A549 (cell line): ENCODE measurements at regions not wholly inside any gene's neighbourhood (a gene's known extent, or its start where the extent isn't known, plus 50 kb on each side); places are given as distances from the start of the nearest gene placed in this dataset.

ENCODE experiments used
- ATAC-seq, 2 experiments: fragments of 200-7000 bp in 1 of 2; fragments of >200 bp in 1 of 2; cut with Nextera tagmentation in 1 of 2; cut with Tn5 transposase in 1 of 2; 3 replicates each; pipeline versions ENCODE4 v1.8.0 to v1.9.1; 2018 to 2020; ENCODE audit warnings: mild to moderate bottlenecking in 1 of 2, moderate library complexity in 1 of 2
- CTCF ChIA-PET: fragments of 300-600 bp; sonication (Branson Sonifier 250); formaldehyde crosslinking; extraction: SDS; loops from one replicate; lab custom pipeline; 2021; ENCODE audit warnings: antibody characterized with exemption, inconsistent platforms; lab: Yijun Ruan, JAX
- POLR2A ChIA-PET: fragments of 350-600 bp; formaldehyde crosslinking; extraction: SDS; loops from one replicate; lab custom pipeline; 2021; ENCODE audit warnings: antibody characterized with exemption, inconsistent platforms; lab: Yijun Ruan, JAX
- DNase-seq, 2 experiments: peaks; one replicate each; pipeline versions ENCODE4 v3.0.0 to v3.0.0-alpha.2; 2011 to 2016; ENCODE audit warnings: low read depth in 1 of 2, low spot score in 1 of 2
- FAIRE-seq: peaks from 2 replicates; lab custom pipeline; 2011; peaks lifted over from hg19 to GRCh38; lab: Jason Lieb, UNC
- H3K27ac ChIP-seq, 2 experiments: fragments of >200 bp; sonication (Bioruptor Twin); formaldehyde crosslinking; 3 replicates each; pipeline ENCODE4 v1.5.1; 2016 to 2017
- H3K4me1 ChIP-seq: fragments of >200 bp; sonication (Bioruptor Twin); formaldehyde crosslinking; 3 replicates; pipeline ENCODE4 v1.6.1; 2016
- H3K4me2 ChIP-seq: fragments of >200 bp; sonication (Bioruptor Twin); formaldehyde crosslinking; 3 replicates; pipeline ENCODE4 v1.6.1; 2016
- H3K4me3 ChIP-seq: fragments of >200 bp; sonication (Bioruptor Twin); formaldehyde crosslinking; 3 replicates; pipeline ENCODE4 v1.5.1; 2016
- H3K9me3 ChIP-seq: fragments of >200 bp; sonication (Bioruptor Twin); formaldehyde crosslinking; 3 replicates; pipeline ENCODE4 v1.6.1; 2016
- CBX2 ChIP-seq: fragments of 200-600 bp; sonication (generic); IDR thresholded peaks from 2 replicates; pipeline ENCODE4 v1.6.1; 2016; ENCODE audit warnings: low read depth, mild to moderate bottlenecking, borderline replicate concordance
- CHD2 ChIP-seq: fragments of 150-350 bp; IDR thresholded peaks from 2 replicates; pipeline ENCODE4 v1.6.1; 2014; ENCODE audit warnings: low read length; ENCODE audit not compliant: partially characterized antibody
- EHMT2 ChIP-seq: fragments of 200-600 bp; sonication (generic); IDR thresholded peaks from 2 replicates; pipeline ENCODE4 v1.6.1; 2016; ENCODE audit warnings: antibody characterized with exemption, low read depth, mild to moderate bottlenecking, moderate library complexity
- EP300 ChIP-seq, 2 experiments: fragments of >200 bp; sonication (Bioruptor Twin); formaldehyde crosslinking; IDR thresholded peaks; 2 replicates in 1 of 2; 3 replicates in 1 of 2; pipeline ENCODE4 v1.6.1; 2016 to 2017
- ESRRA ChIP-seq: fragments of 150-350 bp; IDR thresholded peaks from 2 replicates; pipeline ENCODE4 v1.6.1; 2014; ENCODE audit warnings: mild to moderate bottlenecking, low read length, borderline replicate concordance
- FOSB ChIP-seq: fragments of 250-450 bp; sonication (Bioruptor Pico); IDR thresholded peaks from 2 replicates; pipeline ENCODE4 v1.5.0; 2020; ENCODE audit warnings: mild to moderate bottlenecking, moderate library complexity
- GATA3 ChIP-seq: IDR thresholded peaks from 2 replicates; pipeline ENCODE4 v1.6.1; 2012; ENCODE audit warnings: borderline replicate concordance
- HMGXB4 ChIP-seq: fragments of 250-450 bp; sonication (Bioruptor Pico); IDR thresholded peaks from 2 replicates; pipeline ENCODE4 v1.5.0; 2021; ENCODE audit warnings: mild to moderate bottlenecking, moderate library complexity, borderline replicate concordance
- HOXB5 ChIP-seq: fragments of 250-450 bp; sonication (Bioruptor Pico); IDR thresholded peaks from 2 replicates; pipeline ENCODE4 v1.5.0; 2020; ENCODE audit warnings: mild to moderate bottlenecking, moderate library complexity
- JUNB ChIP-seq: fragments of >200 bp; sonication (Bioruptor Twin); formaldehyde crosslinking; IDR thresholded peaks from 2 replicates; pipeline ENCODE4 v1.6.1; 2016
- KDM5A ChIP-seq: fragments of 200-600 bp; sonication (generic); IDR thresholded peaks from 2 replicates; pipeline ENCODE4 v1.6.1; 2016; ENCODE audit warnings: antibody characterized with exemption, mild to moderate bottlenecking
- MAX ChIP-seq: IDR thresholded peaks from 2 replicates; pipeline ENCODE4 v1.6.1; 2012
- NFE2L2 ChIP-seq: fragments of 150-350 bp; conservative IDR thresholded peaks from 2 replicates; pipeline ENCODE4 v1.6.1; 2014; ENCODE audit warnings: low read length
- NR3C1 ChIP-seq: fragments of >200 bp; sonication (Bioruptor Twin); formaldehyde crosslinking; IDR thresholded peaks from 3 replicates; pipeline ENCODE4 v1.6.1; 2017
- REST ChIP-seq: fragments of 200-600 bp; sonication (generic); IDR thresholded peaks from 2 replicates; pipeline ENCODE4 v1.6.1; 2016; ENCODE audit warnings: antibody characterized with exemption, mild to moderate bottlenecking, moderate library complexity
- TFCP2L1 ChIP-seq: fragments of 250-450 bp; sonication (Bioruptor Pico); IDR thresholded peaks from 2 replicates; pipeline ENCODE4 v1.5.0; 2021; ENCODE audit warnings: mild to moderate bottlenecking
- USF2 ChIP-seq: fragments of 450-650 bp; IDR thresholded peaks from 2 replicates; pipeline ENCODE4 v1.6.1; 2014; ENCODE audit warnings: antibody characterized with exemption
- ZFP36 ChIP-seq: fragments of 450-650 bp; IDR thresholded peaks from 2 replicates; pipeline ENCODE4 v1.6.1; 2014; ENCODE audit warnings: borderline replicate concordance; ENCODE audit not compliant: partially characterized antibody
- ZNF302 ChIP-seq: fragments of 250-450 bp; sonication (Bioruptor Pico); IDR thresholded peaks from 2 replicates; pipeline ENCODE4 v1.9.0; 2021; ENCODE audit warnings: inconsistent platforms, mild to moderate bottlenecking, moderate library complexity
- ZSCAN20 ChIP-seq: fragments of 250-450 bp; sonication (Bioruptor Pico); IDR thresholded peaks from 2 replicates; pipeline ENCODE4 v1.8.0; 2022; ENCODE audit warnings: mild to moderate bottlenecking, moderate library complexity
- WGBS: methylation state at CpG from one replicate; pipeline ENCODE4 v1.1.6; 2017; ENCODE audit errors: missing lambda C conversion rate; 5-methylcytosine and 5-hydroxymethylcytosine counted together

- Histone ChIP-seq H3K4me2 (no peak overlapping the region), H3K4me3 (no peak overlapping the region), H3K9me3 (no peaks in the 10 kb centered on the region), H3K27ac (no peak overlapping the region), H3K4me1 (no peaks in the 10 kb centered on the region)
- CTCF ChIA-PET, result interaction anchor here (0.7 kb wide), 1 partner anchor 9 kb away, joined by 3 read pairs; no protein-coding TSS in a partner anchor
- no peak for FAIRE-seq
- WGBS, result 0% methylated on average over 1 of the region's 1 CpG
- no peak for DNase-seq
- ATAC-seq, result no peak
- no peak for TF ChIP-seq NR3C1
- no peak for TF ChIP-seq MAX
- TF ChIP-seq EP300 (IDR thresholded peaks at IDR 0.05), result no peak
- TF ChIP-seq ESRRA, result no peak
- no peak for TF ChIP-seq FOSB (CRISPR knock-in tag)
- no peak for TF ChIP-seq JUNB
- POLR2A ChIA-PET, result no interaction called here
Measured at GRCh38 chr5:158487664-158488063, 612.1 kb downstream of the EBF1 start.

- no peak for FAIRE-seq
- no peak for ATAC-seq
- WGBS, result 0% methylated on average over 1 of the region's 1 CpG
Measured at GRCh38 chr5:158487156-158487555, 612.6 kb downstream of the EBF1 start.

More at GRCh38 chr5:158487156-158487555, 612.6 kb downstream of the EBF1 start:
- TF ChIP-seq USF2, result no peak
- no peak for TF ChIP-seq EHMT2
- TF ChIP-seq KDM5A, result no peak
- TF ChIP-seq REST, result no peak
- TF ChIP-seq ZSCAN20, result no peak
- TF ChIP-seq HOXB5 (CRISPR knock-in tag), result no peak
- TF ChIP-seq CHD2, result no peak
- TF ChIP-seq ZNF302 (CRISPR knock-in tag), result no peak
- TF ChIP-seq TFCP2L1 (CRISPR knock-in tag), result no peak
- no peak for TF ChIP-seq NFE2L2
- no peak for TF ChIP-seq ZFP36
- TF ChIP-seq HMGXB4 (CRISPR knock-in tag), result no peak
- TF ChIP-seq MAX, result no peak
- TF ChIP-seq NR3C1, result no peak
- TF ChIP-seq JUNB, result no peak
- no peak for TF ChIP-seq EP300 (IDR thresholded peaks at IDR 0.05)
- no peak for TF ChIP-seq CBX2
- no peak for TF ChIP-seq GATA3
- TF ChIP-seq, all 56 proteins: peak for 0
- POLR2A ChIA-PET, result no interaction called here
- CTCF ChIA-PET, result interaction anchor here (0.7 kb wide), 1 partner anchor 40 kb away, joined by 3 read pairs; no protein-coding TSS in a partner anchor
- Histone ChIP-seq H3K4me1 (no peaks in the 10 kb centered on the region), H3K27ac (no peak overlapping the region), H3K9me3 (no peaks in the 10 kb centered on the region), H3K4me3 (no peak overlapping the region), H3K4me2 (no peak overlapping the region)
- DNase-seq, result no peak
